SW480 (cell line): ENCODE measurements at regions not wholly inside any gene's neighbourhood (a gene's known extent, or its start where the extent isn't known, plus 50 kb on each side); places are given as distances from the start of the nearest gene placed in this dataset.

Source experiments
- DNase-seq: peaks from one replicate; pipeline ENCODE4 v3.0.0-alpha.2; 2016; ENCODE audit warnings: low spot score

DNA sequence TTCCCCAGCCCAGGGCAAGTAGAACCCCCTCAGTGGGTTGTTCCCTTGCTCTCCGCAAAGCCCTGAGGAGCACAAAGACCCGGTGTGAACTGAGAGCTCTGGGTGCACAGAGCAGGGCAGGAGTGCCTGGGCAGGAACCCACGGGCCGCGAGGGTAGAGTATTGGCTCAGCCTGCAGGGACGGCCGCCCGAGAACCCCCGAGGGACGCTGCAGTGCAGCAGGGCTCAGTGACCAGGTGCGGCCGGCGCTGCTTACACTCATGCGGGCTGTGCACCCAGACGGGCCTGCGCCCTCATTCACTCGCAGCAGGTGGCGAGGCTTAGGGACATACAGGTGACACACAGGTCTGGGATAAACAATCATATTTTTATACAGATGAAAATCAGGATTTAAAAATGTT lies 51.9 kb upstream of the PDE10A start:
- DNase-seq = no peak

DNA sequence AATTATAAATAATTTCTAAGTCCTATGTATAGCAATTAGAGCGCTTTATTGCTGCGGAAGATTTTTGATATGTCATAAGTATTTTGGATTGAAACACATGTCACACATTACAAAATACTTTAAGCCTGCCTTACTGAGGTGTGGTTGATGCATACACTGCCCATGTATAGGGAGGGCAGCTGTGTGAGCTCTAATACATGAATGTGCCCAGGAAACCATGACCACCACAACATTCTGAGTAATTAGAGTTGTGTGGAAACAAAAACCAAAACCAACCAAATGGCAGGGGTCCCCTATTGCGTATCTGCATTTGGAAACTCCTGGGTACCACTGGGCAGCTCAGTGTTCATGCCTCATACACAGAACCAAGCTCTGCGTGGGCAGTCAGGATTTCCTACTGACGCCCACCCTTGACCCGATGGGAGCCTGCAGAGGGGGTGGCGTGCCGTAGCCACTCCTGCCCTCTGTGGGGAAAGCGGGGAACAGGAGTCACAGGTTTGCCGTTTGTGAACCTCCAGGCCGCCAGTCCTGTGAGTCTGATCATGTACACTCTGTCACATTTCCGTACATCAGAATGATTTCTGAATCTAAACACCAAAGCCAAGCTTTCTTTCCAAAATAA lies 50.9 kb upstream of the PDE10A start:
- DNase-seq = no peak
